IPS DF 6.9 (cell line): ENCODE measurements at regions not wholly inside any gene's neighbourhood (a gene's known extent, or its start where the extent isn't known, plus 50 kb on each side); places are given as distances from the start of the nearest gene placed in this dataset.

ENCODE experiments used
- DNase-seq: peaks from one replicate; pipeline ENCODE4 v3.0.0-alpha.2; 2013; ENCODE audit warnings: low read depth, low spot score
- H3K27ac ChIP-seq: one replicate; pipeline ENCODE4 v1.5.1; 2013; ENCODE audit warnings: low read length, control low read depth
- H3K27me3 ChIP-seq: 2 replicates; pipeline ENCODE4 v1.6.1; 2013; ENCODE audit warnings: mild to moderate bottlenecking, low read length; ENCODE audit not compliant: control insufficient read depth, insufficient read depth
- H3K36me3 ChIP-seq: 2 replicates; pipeline ENCODE4 v1.6.1; 2013; ENCODE audit warnings: low read length; ENCODE audit not compliant: control insufficient read depth, insufficient read depth
- H3K4me1 ChIP-seq: 2 replicates; pipeline ENCODE4 v1.6.1; 2013; ENCODE audit warnings: low read length; ENCODE audit not compliant: control insufficient read depth, insufficient read depth
- H3K4me3 ChIP-seq: 2 replicates; pipeline ENCODE4 v1.5.1; 2013; ENCODE audit warnings: mild to moderate bottlenecking, low read length
- H3K9me3 ChIP-seq: 2 replicates; pipeline ENCODE4 v1.6.1; 2013; ENCODE audit warnings: low read length, inconsistent platforms; ENCODE audit not compliant: control insufficient read depth, insufficient read depth
- WGBS: extraction: QIAGEN DNeasy Blood & Tissue Kit; methylation state at CpG from one replicate; pipeline ENCODE4 v1.1.7; 2013; ENCODE audit warnings: mixed read lengths, missing lambda C conversion rate; ENCODE audit not compliant: insufficient read length, insufficient coverage; 5-methylcytosine and 5-hydroxymethylcytosine counted together

GRCh38 chr10:123557366-123558108 lies 108.6 kb upstream of the GPR26 start:
- WGBS: no CpG with 5 or more reads among the region's 8 CpGs
- Histone ChIP-seq H3K4me3 (no peak overlapping the region), H3K9me3 (no peaks in the 10 kb centered on the region), H3K27ac (no peak overlapping the region), H3K36me3 (no peaks in the 10 kb centered on the region), H3K4me1 (no peaks in the 10 kb centered on the region), H3K27me3 (no peaks in the 10 kb centered on the region)
- DNase-seq: no peak

DNA sequence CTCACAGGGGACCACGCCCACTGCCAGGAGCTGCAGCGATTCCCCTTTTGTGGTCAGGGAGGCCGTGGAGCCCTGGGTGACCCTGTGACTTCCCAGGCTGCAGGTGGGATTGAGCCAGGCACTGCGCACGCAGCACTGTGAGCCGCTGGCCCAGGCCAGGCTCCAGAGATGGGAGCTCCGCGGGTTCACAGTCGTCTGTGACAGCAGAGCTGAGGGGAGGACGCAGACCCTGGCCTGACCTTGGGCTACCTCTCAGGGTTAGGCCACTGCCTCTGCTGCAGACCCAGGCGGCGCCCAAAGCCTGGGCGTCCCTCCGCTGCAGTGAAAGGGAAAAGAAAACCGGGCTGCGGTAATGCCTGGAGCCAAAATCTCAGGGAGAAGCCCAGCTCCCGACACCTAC lies 107.5 kb upstream of the GPR26 start:
- Histone ChIP-seq H3K4me1 (no peaks in the 10 kb centered on the region), H3K9me3 (no peaks in the 10 kb centered on the region), H3K4me3 (no peak overlapping the region), H3K36me3 (no peaks in the 10 kb centered on the region), H3K27me3 (no peaks in the 10 kb centered on the region), H3K27ac (no peak overlapping the region)
- no peak for DNase-seq
- WGBS: no CpG with 5 or more reads among the region's 17 CpGs

GRCh38 chr10:123559066-123559822 lies 106.9 kb upstream of the GPR26 start:
- Histone ChIP-seq H3K4me1 (no peaks in the 10 kb centered on the region), H3K4me3 (no peak overlapping the region), H3K27me3 (no peaks in the 10 kb centered on the region), H3K36me3 (no peaks in the 10 kb centered on the region), H3K9me3 (no peaks in the 10 kb centered on the region), H3K27ac (no peak overlapping the region)
- 100% methylated on average over 4 of the region's 28 CpGs for WGBS
- no peak for DNase-seq

- no peaks in the 10 kb centered on the region for H3K4me1 ChIP-seq
- DNase-seq: no peak
- H3K9me3 ChIP-seq: no peaks in the 10 kb centered on the region
- 100% methylated on average over 1 of the region's 7 CpGs for WGBS
- H3K27ac ChIP-seq: no peak overlapping the region
- H3K36me3 ChIP-seq: no peaks in the 10 kb centered on the region
- no peaks in the 10 kb centered on the region for H3K27me3 ChIP-seq
- no peak overlapping the region for H3K4me3 ChIP-seq
Measured at GRCh38 chr10:123559823-123560092, 106.4 kb upstream of the GPR26 start.

- Histone ChIP-seq H3K4me1 (no peaks in the 10 kb centered on the region), H3K27me3 (no peaks in the 10 kb centered on the region), H3K27ac (no peak overlapping the region), H3K9me3 (no peaks in the 10 kb centered on the region), H3K4me3 (no peak overlapping the region), H3K36me3 (no peaks in the 10 kb centered on the region)
- no peak for DNase-seq
- no CpG with 5 or more reads among the region's 13 CpGs for WGBS
Measured at GRCh38 chr10:123560301-123561140, 105.6 kb upstream of the GPR26 start.

GRCh38 chr10:123561141-123561440 lies 105.1 kb upstream of the GPR26 start:
- no peaks in the 10 kb centered on the region for H3K9me3 ChIP-seq
- no peak overlapping the region for H3K27ac ChIP-seq
- WGBS: no CpG with 5 or more reads among the region's 4 CpGs
- H3K4me3 ChIP-seq: no peak overlapping the region
- DNase-seq: no peak
- no peaks in the 10 kb centered on the region for H3K4me1 ChIP-seq
- no peaks in the 10 kb centered on the region for H3K27me3 ChIP-seq
- H3K36me3 ChIP-seq: no peaks in the 10 kb centered on the region

DNA sequence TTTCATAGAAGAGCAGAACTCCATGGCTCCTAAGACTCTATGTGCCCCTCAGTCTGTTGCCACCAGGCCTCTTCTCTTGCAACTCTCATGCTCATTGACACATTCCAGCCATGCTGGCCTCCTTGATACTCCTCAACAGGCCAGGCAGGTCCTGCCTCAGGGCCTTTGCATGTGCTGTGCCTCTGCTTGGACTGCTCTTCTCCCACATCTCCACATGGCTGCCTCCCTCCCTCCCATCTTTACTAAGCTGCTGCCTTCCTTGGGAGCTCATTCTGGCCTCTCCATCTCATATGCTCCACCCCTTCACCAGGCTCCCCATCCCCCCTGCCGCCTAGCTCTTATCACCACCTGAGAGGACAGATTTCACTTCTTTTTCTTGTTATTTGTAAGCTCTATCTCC lies 103.8 kb upstream of the GPR26 start:
- DNase-seq: no peak
- H3K9me3 ChIP-seq: no peaks in the 10 kb centered on the region
- H3K27ac ChIP-seq: no peak overlapping the region
- no peak overlapping the region for H3K4me3 ChIP-seq
- H3K36me3 ChIP-seq: no peaks in the 10 kb centered on the region
- H3K27me3 ChIP-seq: no peaks in the 10 kb centered on the region
- H3K4me1 ChIP-seq: no peaks in the 10 kb centered on the region
- no CpG with 5 or more reads among the region's 1 CpG for WGBS

- Histone ChIP-seq H3K36me3 (no peaks in the 10 kb centered on the region), H3K27ac (no peak overlapping the region), H3K4me1 (no peaks in the 10 kb centered on the region), H3K9me3 (no peaks in the 10 kb centered on the region), H3K27me3 (no peaks in the 10 kb centered on the region), H3K4me3 (no peak overlapping the region)
- DNase-seq: no peak
- WGBS: no CpG with 5 or more reads among the region's 8 CpGs
Measured at GRCh38 chr10:123562811-123563580, 103.2 kb upstream of the GPR26 start.

GRCh38 chr10:123563581-123563855 lies 102.6 kb upstream of the GPR26 start:
- no peak for DNase-seq
- no peaks in the 10 kb centered on the region for H3K9me3 ChIP-seq
- no peaks in the 10 kb centered on the region for H3K27me3 ChIP-seq
- no peaks in the 10 kb centered on the region for H3K4me1 ChIP-seq
- H3K4me3 ChIP-seq: no peak overlapping the region
- no peak overlapping the region for H3K27ac ChIP-seq
- H3K36me3 ChIP-seq: no peaks in the 10 kb centered on the region
- WGBS: no CpG with 5 or more reads among the region's 5 CpGs

DNA sequence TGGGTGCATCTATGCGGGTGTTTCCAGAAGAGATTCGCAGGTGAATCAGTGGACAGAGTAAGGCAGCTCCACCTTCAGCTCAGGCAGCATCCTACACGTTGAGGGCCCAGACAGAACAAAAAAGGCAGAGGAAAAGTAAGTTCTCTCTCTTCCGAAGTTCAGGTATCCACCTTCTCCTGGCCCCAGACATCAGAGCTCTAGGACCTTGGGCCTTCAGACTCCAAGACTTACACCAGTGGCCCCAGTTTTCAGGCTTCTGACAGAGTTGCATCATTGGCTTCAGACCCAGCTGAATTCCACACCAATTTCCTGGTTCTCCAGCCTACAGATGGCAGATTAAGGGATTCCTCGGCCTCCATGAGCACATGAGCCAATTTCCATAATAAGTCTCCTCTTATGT lies 102.2 kb upstream of the GPR26 start:
- WGBS: no CpG with 5 or more reads among the region's 5 CpGs
- Histone ChIP-seq H3K36me3 (no peaks in the 10 kb centered on the region), H3K9me3 (no peaks in the 10 kb centered on the region), H3K27me3 (no peaks in the 10 kb centered on the region), H3K27ac (no peak overlapping the region), H3K4me1 (no peaks in the 10 kb centered on the region), H3K4me3 (no peak overlapping the region)
- no peak for DNase-seq
